LNCaP clone FGC (cell line): ENCODE measurements at regions not wholly inside any gene's neighbourhood (a gene's known extent, or its start where the extent isn't known, plus 50 kb on each side); places are given as distances from the start of the nearest gene placed in this dataset.

Source experiments
- DNase-seq: peaks from one replicate; pipeline ENCODE4 v3.0.0-alpha.2; 2011; ENCODE audit warnings: low read depth
- H3K4me3 ChIP-seq: 2 replicates; pipeline ENCODE4 v1.5.1; 2011; ENCODE audit warnings: mild to moderate bottlenecking, low read depth, low read length, control low read depth
- CTCF ChIP-seq: IDR thresholded peaks from 2 replicates; pipeline ENCODE4 v1.5.1; 2012; ENCODE audit warnings: mild to moderate bottlenecking; ENCODE audit not compliant: control insufficient read depth, insufficient read depth; ENCODE audit errors: extremely low read depth

GRCh38 chr20:54844346-54844745 is 369.0 kb downstream of the DOK5 start:
- no peak for TF ChIP-seq CTCF
- H3K4me3 ChIP-seq, result no peak overlapping the region
- no peak for DNase-seq

- no peak for DNase-seq
- no peak overlapping the region for H3K4me3 ChIP-seq
- no peak for TF ChIP-seq CTCF
Measured at GRCh38 chr20:54843865-54844264, 368.5 kb downstream of the DOK5 start.

GRCh38 chr20:54843431-54843830 is 368.0 kb downstream of the DOK5 start:
- no peak for TF ChIP-seq CTCF
- no peak overlapping the region for H3K4me3 ChIP-seq
- DNase-seq, result no peak

- DNase-seq, result no peak
- no peak overlapping the region for H3K4me3 ChIP-seq
- no peak for TF ChIP-seq CTCF
Measured at GRCh38 chr20:54839224-54839623, 363.8 kb downstream of the DOK5 start.

- TF ChIP-seq CTCF, result no peak
- H3K4me3 ChIP-seq, result no peak overlapping the region
- no peak for DNase-seq
Measured at GRCh38 chr20:54837226-54837625, 361.8 kb downstream of the DOK5 start.

- no peak overlapping the region for H3K4me3 ChIP-seq
- DNase-seq, result no peak
- TF ChIP-seq CTCF, result no peak
Measured at GRCh38 chr20:54822386-54822785, 347.0 kb downstream of the DOK5 start.

GRCh38 chr20:54820392-54820791 is 345.0 kb downstream of the DOK5 start:
- no peak overlapping the region for H3K4me3 ChIP-seq
- DNase-seq, result no peak
- no peak for TF ChIP-seq CTCF
